ENCODE measurements at regions not wholly inside any gene's neighbourhood (a gene's known extent, or its start where the extent isn't known, plus 50 kb on each side); places are given as distances from the start of the nearest gene placed in this dataset.
"Not testable (repeated sequence)": the region's sequence is repeated elsewhere in the genome, so short reads cannot be mapped to it uniquely, and the experiment has no call there.

DNA sequence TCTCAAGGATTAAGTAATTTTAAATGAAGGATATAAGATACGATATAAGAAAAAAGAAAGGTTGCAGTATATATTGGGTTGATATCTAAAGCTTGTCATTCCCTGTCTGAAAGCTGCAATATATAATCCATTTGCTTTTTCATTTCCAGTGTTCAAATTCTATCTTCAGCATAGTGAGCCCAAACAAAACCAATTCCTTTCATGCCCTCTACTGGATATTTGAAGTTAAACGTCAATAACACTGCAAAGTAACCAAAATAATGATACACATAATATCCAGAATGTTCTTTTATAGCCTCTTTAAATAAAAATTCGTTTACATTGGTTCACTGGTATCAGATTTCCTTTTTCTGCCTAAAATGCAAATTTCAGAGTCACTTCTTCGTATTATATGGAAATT lies 64.5 kb upstream of the DAAM1 start:
- H3K9me3 ChIP-seq, result no peaks in the 10 kb centered on the region
- H3K36me3 ChIP-seq, result no peaks in the 10 kb centered on the region
- no peaks in the 10 kb centered on the region for H3K27me3 ChIP-seq
- no peak for TF ChIP-seq Cebpa-rat (IDR thresholded peaks at IDR 0.05)
- H4K20me1 ChIP-seq, result no peaks in the 10 kb centered on the region
- no peak overlapping the region for H3K4me3 ChIP-seq
- H3K4me1 ChIP-seq, result no peaks in the 10 kb centered on the region
- H3K27ac ChIP-seq, result no peak overlapping the region
- no peak overlapping the region for H3K4me2 ChIP-seq
- no peak overlapping the region for H3K9ac ChIP-seq

- no peak for TF ChIP-seq Cebpa-rat (IDR thresholded peaks at IDR 0.05)
- no peak overlapping the region for H3K4me2 ChIP-seq
Measured at GRCh38 chr14:59125156-59125555, 63.3 kb upstream of the DAAM1 start.

GRCh38 chr14:59126714-59127436 lies 61.6 kb upstream of the DAAM1 start:
- no peak overlapping the region for H3K4me2 ChIP-seq
- no peak for TF ChIP-seq Cebpa-rat (IDR thresholded peaks at IDR 0.05)
- H4K20me1 ChIP-seq, result no peaks in the 10 kb centered on the region
- H3K27me3 ChIP-seq, result no peaks in the 10 kb centered on the region
- H3K4me1 ChIP-seq, result no peaks in the 10 kb centered on the region
- H3K9ac ChIP-seq, result no peak overlapping the region
- H3K9me3 ChIP-seq, result no peaks in the 10 kb centered on the region
- no peak overlapping the region for H3K4me3 ChIP-seq
- H3K27ac ChIP-seq, result no peak overlapping the region
- H3K36me3 ChIP-seq, result no peaks in the 10 kb centered on the region

More at GRCh38 chr14:59125156-59125555, 63.3 kb upstream of the DAAM1 start:
- Histone ChIP-seq H3K36me3 (no peaks in the 10 kb centered on the region), H3K27ac (no peak overlapping the region), H3K9me3 (no peaks in the 10 kb centered on the region), H3K4me3 (no peak overlapping the region), H3K27me3 (no peaks in the 10 kb centered on the region), H4K20me1 (no peaks in the 10 kb centered on the region), H3K9ac (no peak overlapping the region), H3K4me1 (no peaks in the 10 kb centered on the region)

DNA sequence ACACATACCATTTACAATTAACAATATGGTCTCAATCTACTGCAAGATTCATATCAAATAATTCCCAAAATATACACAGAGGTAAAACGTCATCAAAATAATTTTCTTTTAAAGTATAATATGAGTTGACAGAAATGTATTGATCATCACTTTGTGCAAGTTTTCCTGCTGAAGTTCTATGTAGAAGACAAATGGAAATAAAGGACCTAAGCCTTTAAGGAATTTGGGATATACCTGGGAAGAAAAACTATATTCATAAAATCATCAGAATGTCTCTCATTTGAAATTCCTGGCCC lies 61.1 kb upstream of the DAAM1 start:
- no peak overlapping the region for H3K4me3 ChIP-seq
- no peaks in the 10 kb centered on the region for H3K4me1 ChIP-seq
- H4K20me1 ChIP-seq, result no peaks in the 10 kb centered on the region
- no peak overlapping the region for H3K27ac ChIP-seq
- TF ChIP-seq Cebpa-rat (IDR thresholded peaks at IDR 0.05), result no peak
- no peaks in the 10 kb centered on the region for H3K9me3 ChIP-seq
- H3K4me2 ChIP-seq, result no peak overlapping the region
- H3K27me3 ChIP-seq, result no peaks in the 10 kb centered on the region
- no peaks in the 10 kb centered on the region for H3K36me3 ChIP-seq
- H3K9ac ChIP-seq, result no peak overlapping the region

DNA sequence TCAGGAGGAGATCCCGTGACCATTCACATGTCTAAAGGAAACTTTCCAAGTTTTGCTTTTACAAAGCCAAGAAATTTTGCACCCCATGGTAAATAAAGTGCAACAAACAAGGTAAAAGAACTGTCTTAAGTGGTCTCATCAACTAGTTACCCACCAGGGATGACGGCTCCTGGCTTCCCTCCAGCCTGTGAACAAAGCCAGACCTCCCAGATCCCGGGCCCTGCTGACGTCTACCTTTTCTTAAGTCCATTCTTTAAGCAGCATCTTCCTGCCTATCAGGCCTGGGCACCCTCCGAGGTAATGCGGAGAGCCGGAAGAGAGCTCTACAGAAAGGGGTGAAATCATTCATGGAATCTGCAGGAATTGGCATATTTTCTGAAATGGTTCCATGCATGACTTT lies 58.0 kb upstream of the DAAM1 start:
- Histone ChIP-seq H3K4me1 (no peaks in the 10 kb centered on the region), H3K9ac (no peak overlapping the region), H3K4me2 (no peak overlapping the region), H3K27ac (no peak overlapping the region), H3K27me3 (no peaks in the 10 kb centered on the region), H3K9me3 (no peaks in the 10 kb centered on the region), H3K4me3 (no peak overlapping the region), H3K36me3 (no peaks in the 10 kb centered on the region), H4K20me1 (no peaks in the 10 kb centered on the region)
- no peak for TF ChIP-seq Cebpa-rat (IDR thresholded peaks at IDR 0.05)

DNA sequence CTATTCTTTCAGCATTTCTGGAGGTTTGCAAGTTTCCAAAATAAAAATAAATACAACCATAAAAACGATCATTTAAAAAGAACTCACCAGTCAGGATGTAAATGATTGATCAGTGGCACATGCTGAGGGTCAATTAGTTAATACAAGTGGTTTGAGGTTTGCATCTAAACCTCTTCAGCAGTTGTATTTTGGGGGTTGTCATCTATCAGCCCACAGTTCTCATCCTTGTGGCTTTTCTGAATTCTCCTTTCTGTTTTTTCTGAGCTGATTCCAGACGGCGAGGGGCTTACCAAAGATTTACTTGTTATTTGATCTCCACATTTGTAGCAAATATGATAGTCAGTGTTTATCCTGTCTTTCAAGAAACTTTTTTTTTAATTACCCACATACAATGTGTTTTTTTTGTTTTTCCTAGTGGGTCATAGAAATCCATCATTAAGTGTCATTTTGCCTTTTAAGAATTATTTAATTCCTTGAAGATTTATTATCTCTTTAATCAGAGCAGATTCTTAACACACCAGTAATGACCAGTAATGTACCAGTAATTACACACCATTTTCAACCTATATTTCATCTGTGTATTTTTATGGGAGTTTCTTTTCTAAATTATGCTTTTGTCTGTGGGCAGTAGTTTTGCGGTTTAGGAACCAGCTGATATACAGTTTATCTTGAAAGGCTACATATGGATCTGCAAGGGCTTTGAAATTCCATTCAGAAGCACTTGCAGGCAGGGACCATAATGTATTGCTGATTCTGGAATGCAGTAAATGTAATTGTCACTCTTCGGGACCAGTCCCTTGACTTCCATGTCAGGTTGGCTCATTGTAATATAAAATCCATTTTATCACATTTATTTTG lies 56.3 kb upstream of the DAAM1 start:
- Histone ChIP-seq H3K9ac (no peak overlapping the region), H3K27me3 (no peaks in the 10 kb centered on the region), H3K9me3 (no peaks in the 10 kb centered on the region)

GRCh38 chr14:59132796-59133494 lies 55.5 kb upstream of the DAAM1 start:
- no peak overlapping the region for H3K4me2 ChIP-seq
- no peak overlapping the region for H3K4me3 ChIP-seq
- no peaks in the 10 kb centered on the region for H3K36me3 ChIP-seq
- H3K9me3 ChIP-seq, result no peaks in the 10 kb centered on the region
- H3K27me3 ChIP-seq, result no peaks in the 10 kb centered on the region
- no peak for TF ChIP-seq Cebpa-rat (IDR thresholded peaks at IDR 0.05)
- no peaks in the 10 kb centered on the region for H4K20me1 ChIP-seq
- H3K9ac ChIP-seq, result no peak overlapping the region
- H3K27ac ChIP-seq, result no peak overlapping the region
- no peaks in the 10 kb centered on the region for H3K4me1 ChIP-seq

More for the DNA sequence above, 56.3 kb upstream of the DAAM1 start:
- TF ChIP-seq Cebpa-rat (IDR thresholded peaks at IDR 0.05), result no peak
- Histone ChIP-seq H3K36me3 (no peaks in the 10 kb centered on the region), H3K4me1 (no peaks in the 10 kb centered on the region), H3K4me2 (no peak overlapping the region), H4K20me1 (no peaks in the 10 kb centered on the region), H3K4me3 (no peak overlapping the region), H3K27ac (no peak overlapping the region)

DNA sequence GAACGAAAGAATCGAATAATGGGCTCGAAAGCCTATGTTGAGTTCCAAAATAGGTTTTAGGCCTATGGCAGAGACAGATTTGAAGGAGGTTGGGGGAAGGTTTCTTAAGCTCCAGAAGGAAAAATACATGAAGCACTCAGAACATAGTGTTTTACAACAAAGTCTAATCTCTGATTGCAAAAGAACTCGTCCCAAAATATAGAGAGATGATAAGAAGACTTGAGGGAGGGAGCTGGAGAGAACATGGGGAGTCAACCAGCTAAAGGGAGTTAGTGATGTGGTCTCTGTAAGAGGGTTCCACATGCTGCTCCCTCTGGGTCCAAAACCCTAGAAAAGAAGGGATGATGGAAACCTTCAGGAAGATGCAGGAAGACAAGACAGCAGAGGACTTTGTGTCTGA lies 54.8 kb upstream of the DAAM1 start:
- no peaks in the 10 kb centered on the region for H3K27me3 ChIP-seq
- no peak overlapping the region for H3K27ac ChIP-seq
- H3K9ac ChIP-seq, result no peak overlapping the region
- H3K4me3 ChIP-seq, result no peak overlapping the region
- no peak for TF ChIP-seq Cebpa-rat (IDR thresholded peaks at IDR 0.05)
- no peak overlapping the region for H3K4me2 ChIP-seq
- H3K4me1 ChIP-seq, result no peaks in the 10 kb centered on the region
- H4K20me1 ChIP-seq, result no peaks in the 10 kb centered on the region
- no peaks in the 10 kb centered on the region for H3K9me3 ChIP-seq
- H3K36me3 ChIP-seq, result no peaks in the 10 kb centered on the region

- H3K4me2 ChIP-seq, result no peak overlapping the region
- no peak overlapping the region for H3K9ac ChIP-seq
- no peaks in the 10 kb centered on the region for H3K4me1 ChIP-seq
- H3K27me3 ChIP-seq, result no peaks in the 10 kb centered on the region
- no peaks in the 10 kb centered on the region for H3K9me3 ChIP-seq
- no peak for TF ChIP-seq Cebpa-rat (IDR thresholded peaks at IDR 0.05)
- no peak overlapping the region for H3K27ac ChIP-seq
- H3K4me3 ChIP-seq, result no peak overlapping the region
- no peaks in the 10 kb centered on the region for H4K20me1 ChIP-seq
- H3K36me3 ChIP-seq, result no peaks in the 10 kb centered on the region
Measured at GRCh38 chr14:59134307-59134706, 54.2 kb upstream of the DAAM1 start.

DNA sequence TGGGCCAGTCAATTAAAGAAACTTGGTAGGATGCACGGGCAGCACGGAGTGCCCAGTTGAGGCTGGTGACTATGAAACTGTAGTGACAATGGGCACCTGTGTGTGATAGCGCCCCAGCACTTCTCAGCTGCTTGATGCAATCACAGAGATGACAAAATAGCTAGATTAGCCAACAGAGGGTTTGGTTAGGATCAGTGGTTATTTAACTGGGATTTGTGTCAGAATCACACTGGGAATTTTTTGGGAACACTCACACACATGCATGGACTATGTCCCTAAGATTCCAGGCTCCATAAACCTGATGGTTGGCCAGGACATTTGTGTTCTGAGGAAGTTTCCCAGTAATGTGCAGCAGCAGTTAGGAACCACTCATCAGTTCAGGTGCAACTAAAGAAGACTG lies 51.2 kb upstream of the DAAM1 start:
- H3K9ac ChIP-seq, result no peak overlapping the region
- H3K4me2 ChIP-seq, result no peak overlapping the region
- no peaks in the 10 kb centered on the region for H3K4me1 ChIP-seq
- no peak overlapping the region for H3K4me3 ChIP-seq
- no peaks in the 10 kb centered on the region for H3K27me3 ChIP-seq
- H4K20me1 ChIP-seq, result no peaks in the 10 kb centered on the region
- no peaks in the 10 kb centered on the region for H3K36me3 ChIP-seq
- no peak overlapping the region for H3K27ac ChIP-seq
- H3K9me3 ChIP-seq, result no peaks in the 10 kb centered on the region
- TF ChIP-seq Cebpa-rat (IDR thresholded peaks at IDR 0.05), result no peak

DNA sequence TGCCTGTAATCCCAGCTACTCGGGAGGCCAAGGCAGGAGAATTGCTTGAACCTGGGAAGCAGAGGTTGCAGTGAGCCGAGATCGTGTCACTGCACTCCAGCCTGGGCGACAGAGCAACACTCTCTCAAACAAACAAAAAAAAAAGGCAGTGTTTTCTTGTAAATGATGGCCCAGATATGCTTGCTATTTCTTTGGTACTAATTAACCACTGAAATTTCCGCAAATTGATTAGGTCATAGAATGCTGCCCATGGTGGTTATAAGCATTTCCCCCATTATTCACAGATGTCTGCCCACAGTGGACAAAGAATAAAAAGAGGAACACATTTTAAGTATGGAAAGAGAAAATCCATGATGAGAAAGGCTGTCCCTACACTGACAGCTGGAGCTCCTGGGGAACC lies 49.9 kb upstream of the DAAM1 start:
- not testable (repeated sequence) for H4K20me1 ChIP-seq, H3K9me3 ChIP-seq, H3K27me3 ChIP-seq, H3K4me3 ChIP-seq, H3K9ac ChIP-seq, H3K36me3 ChIP-seq, H3K4me2 ChIP-seq, H3K27ac ChIP-seq, H3K4me1 ChIP-seq
